ENCODE measurements at regions not wholly inside any gene's neighbourhood (a gene's known extent, or its start where the extent isn't known, plus 50 kb on each side); places are given as distances from the start of the nearest gene placed in this dataset.
A peak's percentile ranks its signal among the peaks of the same experiment; 100 is the strongest.

GRCh38 chr14:56703947-56704346, 106.3 kb downstream of the OTX2 start (continued):
- TF ChIP-seq CHD7 (IDR thresholded peaks at IDR 0.05; ENCODE audit: insufficient replicate concordance, low read length) (no peak), TAF1 (IDR thresholded peaks at IDR 0.05; ENCODE audit: low read depth, low read length) (no peak), TCF12 (IDR thresholded peaks at IDR 0.05; ENCODE audit: low read depth, low read length) (no peak), RFX5 (IDR thresholded peaks at IDR 0.05; ENCODE audit: borderline replicate concordance, low read depth, low read length) (no peak), JUN (IDR thresholded peaks at IDR 0.05; ENCODE audit: low read depth, low read length) (no peak), TEAD4 (IDR thresholded peaks at IDR 0.05; ENCODE audit: low read depth, low read length) (no peak), BRCA1 (IDR thresholded peaks at IDR 0.05; ENCODE audit: low read depth, low read length) (no peak), ASH2L (IDR thresholded peaks at IDR 0.05; ENCODE audit: low read length) (no peak), YY1 (IDR thresholded peaks at IDR 0.05; ENCODE audit: low read depth, low read length) (no peak), SAP30 (IDR thresholded peaks at IDR 0.05; ENCODE audit: insufficient read depth, insufficient replicate concordance, low read length) (no peak), POLR2AphosphoS5 (IDR thresholded peaks at IDR 0.05; ENCODE audit: low read depth, low read length) (peak; percentile 83)

Data from H1 (cell line).